ENCODE measurements at regions not wholly inside any gene's neighbourhood (a gene's known extent, or its start where the extent isn't known, plus 50 kb on each side); places are given as distances from the start of the nearest gene placed in this dataset.

DNA sequence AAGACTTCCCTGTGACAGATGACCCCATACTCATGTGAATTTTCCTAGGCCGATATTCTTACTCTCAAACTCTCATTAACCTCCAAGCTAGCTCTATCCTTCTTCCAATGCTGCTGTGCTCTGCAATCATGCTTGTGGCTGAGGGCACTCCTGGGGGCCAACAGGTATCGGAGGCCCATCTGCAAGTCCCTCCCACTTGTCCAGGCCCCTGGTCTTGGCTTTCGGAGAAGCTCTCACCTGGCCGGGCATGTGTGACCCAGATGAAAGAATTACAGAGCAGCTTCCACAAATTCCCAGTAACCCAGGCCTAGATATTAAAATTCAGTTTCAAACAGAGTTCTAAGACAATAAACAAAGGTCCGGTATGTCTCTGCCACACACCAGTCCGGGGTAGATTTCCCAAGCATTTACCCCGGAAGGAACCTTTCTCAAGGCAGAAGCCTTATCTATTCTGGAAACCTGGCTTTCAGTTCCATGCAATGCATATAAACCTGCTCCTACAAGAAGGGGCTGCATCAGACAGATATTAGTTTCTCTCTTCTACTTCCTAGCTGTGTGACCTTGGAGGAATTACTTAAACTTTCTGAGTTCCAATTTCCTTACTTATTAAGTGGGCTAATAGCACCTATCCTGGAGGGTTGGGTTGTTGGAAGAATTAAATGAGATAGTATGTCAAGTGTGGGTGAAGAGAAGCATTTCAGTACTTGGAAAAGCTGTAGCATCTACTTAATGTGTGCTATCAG, 270.8 kb downstream of the PTTG2 start:
- no peak for DNase-seq (ENCODE audit: low spot score)

- DNase-seq (ENCODE audit: low spot score): no peak
These were observed 271.4 kb downstream of the PTTG2 start for GRCh38 chr4:38231626-38232025.

DNA sequence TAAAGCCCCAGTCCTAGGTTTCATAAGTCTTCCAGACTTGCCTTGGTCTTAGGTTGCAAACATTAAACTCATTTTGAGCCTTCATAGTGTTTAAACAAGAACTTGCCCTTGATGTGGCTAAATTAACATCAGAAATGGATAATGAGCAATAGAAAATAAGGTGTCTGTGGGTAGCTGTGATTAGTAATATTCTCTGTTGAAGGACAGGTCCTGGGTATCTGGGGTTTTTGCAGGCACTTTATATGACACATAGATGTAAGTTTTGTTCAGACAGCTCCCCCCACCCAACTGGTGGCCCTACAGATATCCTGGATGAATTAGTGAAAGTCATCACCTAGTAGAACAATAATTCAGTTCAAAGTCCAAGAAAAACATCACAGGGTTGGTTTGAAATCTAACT, 272.5 kb downstream of the PTTG2 start:
- DNase-seq (ENCODE audit: low spot score): no peak

DNA sequence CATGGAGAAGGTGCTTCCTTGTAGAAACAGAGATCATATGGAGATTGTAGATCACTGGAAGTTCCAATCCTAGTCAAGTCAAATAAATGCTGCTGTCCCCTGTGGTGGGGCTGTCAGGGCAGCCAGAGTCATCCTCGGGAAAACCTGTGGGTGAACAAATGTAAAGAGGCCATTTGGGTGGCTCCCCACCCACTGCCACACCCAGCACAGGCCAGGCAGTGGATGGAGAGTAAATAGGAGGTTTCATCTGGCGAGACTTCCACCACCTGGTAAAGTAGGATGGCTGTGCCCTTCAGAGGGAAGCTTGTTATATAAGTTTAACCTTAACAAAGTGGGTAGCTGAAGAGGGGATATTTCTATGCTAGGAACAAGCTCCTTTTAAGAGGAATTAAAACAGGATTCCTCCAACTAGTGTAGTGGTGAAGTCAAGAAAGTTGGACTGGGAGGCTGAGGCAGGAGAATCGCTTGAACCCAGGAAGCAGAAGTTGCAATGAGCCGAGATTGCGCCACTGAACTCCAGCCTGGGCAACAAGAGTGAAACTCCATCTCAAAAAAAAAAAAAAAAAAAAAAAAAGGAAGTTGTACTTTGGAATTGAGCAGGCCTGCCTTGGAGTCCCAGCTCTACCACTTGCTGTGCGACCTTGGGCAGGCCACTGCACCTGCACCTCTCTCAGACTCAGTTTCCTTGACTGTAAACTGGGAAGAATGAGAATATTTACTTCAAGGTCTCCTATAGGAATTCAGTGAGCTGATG, 273.7 kb downstream of the PTTG2 start:
- no peak for DNase-seq (ENCODE audit: low spot score)

DNA sequence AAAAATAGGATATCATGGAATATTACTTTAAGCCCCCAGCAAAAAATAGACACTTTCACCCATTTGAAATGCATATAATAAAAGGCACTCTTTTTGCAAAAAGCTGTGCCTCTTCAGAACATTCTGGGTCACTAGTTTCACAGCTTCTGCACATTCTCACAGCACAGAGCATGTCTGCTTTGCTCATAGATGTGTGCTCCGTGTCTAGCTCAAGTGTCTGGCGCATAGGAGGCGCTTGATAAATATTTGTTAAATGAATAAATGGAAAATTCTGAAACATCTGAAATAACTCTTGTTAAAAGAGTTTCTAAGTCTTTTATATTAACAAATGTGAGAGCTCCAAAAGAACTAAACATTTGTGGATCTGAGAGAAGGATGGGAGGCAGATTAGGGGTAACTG, 275.2 kb downstream of the PTTG2 start:
- no peak for DNase-seq (ENCODE audit: low spot score)

DNA sequence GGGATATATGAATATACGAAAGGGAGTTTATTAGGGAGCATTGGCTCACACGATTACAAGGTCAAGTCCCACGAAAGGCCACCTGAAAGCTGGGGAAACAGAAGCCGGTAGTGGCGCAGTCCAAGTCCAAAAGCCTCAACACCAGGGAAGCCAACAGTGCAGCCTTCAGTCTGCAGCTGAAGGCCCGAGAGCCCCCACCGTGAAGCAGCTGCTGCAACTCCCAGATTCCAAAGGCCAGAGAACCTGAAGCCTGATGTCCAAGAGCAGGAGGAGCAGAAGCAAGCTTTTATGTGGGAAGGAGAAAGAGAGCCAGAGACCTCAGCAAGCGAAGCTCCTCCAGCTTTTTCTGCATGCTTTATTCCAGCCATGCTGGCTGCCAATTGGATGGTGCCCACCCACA, 275.8 kb downstream of the PTTG2 start:
- no peak for DNase-seq (ENCODE audit: low spot score)

- no peak for DNase-seq (ENCODE audit: low spot score)
These were observed 276.3 kb downstream of the PTTG2 start for GRCh38 chr4:38236503-38236902.

- no peak for DNase-seq (ENCODE audit: low spot score)
These were observed 276.9 kb downstream of the PTTG2 start for GRCh38 chr4:38237139-38237538.

DNA sequence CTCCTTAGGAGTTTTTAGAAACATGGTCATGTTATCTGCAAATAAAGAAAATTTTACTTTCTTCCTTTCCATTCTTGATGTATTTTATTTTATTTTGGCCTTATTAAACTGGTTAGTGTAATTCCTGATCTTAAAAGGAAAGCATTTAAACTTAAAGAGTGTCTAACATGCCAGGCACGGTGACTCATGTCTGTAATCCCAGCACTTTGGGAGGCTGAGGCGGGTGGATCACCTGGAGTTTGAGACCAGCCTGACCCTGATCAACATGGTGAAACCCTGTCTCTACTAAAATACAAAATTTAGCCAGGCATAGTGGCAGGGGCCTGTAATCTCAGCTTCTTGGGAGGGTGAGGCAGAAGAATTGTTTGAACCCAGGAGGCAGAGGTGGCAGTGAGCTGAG, 281.3 kb downstream of the PTTG2 start:
- no peak for DNase-seq (ENCODE audit: low spot score)

GRCh38 chr4:38242101-38242500, 281.9 kb downstream of the PTTG2 start:
- no peak for DNase-seq (ENCODE audit: low spot score)

DNA sequence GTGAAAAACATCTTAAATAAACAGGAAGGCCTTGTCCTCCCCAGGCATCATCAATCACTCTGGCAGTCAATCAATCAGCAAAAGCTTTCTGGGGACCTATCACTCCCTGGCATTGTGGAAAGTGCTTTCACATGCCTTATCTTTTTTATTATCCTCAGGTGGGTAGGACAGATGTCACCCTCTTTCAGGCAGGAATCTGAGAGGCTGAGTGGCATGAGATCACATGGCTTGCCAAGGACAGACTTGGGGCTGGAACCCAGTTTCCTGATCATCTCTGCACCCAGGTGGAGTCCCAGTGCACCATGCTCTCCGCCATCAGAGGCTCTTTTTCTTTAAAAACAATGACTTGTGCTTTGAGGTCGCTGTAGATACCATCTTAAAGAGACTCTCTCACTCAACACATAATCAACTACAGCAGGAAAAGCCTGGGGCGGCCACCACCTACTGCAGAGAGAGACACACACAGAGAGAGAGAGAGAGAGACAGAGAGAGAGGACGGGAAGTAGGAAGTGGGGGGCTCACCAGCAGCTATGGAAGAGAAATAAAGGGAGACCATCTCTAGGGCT, 282.7 kb downstream of the PTTG2 start:
- no peak for DNase-seq (ENCODE audit: low spot score)

DNA sequence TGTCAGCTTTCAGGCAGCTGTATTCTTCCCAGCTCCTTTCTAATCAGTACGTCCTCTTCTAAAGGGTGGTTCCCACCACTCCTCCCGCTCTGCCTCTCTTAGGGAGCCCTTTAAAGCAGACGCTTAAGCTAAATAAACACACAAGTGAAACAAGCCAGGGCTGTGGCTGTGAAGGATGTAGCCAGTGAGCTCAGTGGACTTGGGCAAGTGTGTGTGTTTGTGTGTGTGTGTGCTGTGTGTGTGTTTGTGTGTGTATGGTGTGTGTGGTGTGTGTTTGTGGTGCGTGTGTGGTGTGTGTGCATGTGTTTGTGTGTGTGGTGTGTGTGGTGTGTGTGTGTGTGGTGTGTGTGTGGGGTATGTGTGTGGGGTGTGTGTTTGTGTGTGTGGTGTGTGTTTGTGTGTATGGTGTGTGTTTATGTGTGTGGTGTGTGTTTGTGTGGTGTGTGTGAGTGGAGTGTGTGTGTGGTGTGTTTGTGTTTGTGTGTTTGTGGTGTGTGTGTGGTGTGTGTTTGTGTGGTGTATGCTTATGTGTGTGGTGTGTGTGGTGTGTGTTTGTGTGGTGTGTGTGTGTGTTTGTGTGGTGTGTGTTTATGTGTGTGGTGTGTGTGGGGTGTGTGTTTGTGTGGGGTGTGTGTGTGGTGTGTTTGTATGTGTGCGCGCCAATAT, 283.3 kb downstream of the PTTG2 start:
- no peak for DNase-seq (ENCODE audit: low spot score)

DNA sequence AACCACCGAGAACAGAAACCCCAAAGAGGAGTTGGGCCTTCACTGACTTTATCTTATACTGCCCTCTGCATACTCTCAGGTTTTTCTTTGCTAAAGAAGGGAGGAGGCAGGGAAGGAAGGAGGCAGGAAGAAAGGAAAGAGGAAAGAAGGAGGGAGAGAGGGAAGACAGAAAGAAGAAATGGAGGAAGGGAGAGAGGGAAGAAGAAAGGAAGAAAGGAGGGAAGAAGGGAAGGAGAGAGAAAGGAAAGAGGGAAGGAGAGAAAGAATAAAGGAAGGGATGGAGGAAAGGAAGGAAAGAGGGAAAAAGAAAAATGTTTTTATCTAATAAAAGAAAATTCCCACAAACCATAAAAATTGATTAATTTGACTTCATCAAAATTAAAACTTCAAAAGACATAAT, 294.6 kb downstream of the PTTG2 start:
- DNase-seq (ENCODE audit: low spot score): no peak

GRCh38 chr4:38255572-38255971, 295.4 kb downstream of the PTTG2 start:
- DNase-seq (ENCODE audit: low spot score): no peak

DNA sequence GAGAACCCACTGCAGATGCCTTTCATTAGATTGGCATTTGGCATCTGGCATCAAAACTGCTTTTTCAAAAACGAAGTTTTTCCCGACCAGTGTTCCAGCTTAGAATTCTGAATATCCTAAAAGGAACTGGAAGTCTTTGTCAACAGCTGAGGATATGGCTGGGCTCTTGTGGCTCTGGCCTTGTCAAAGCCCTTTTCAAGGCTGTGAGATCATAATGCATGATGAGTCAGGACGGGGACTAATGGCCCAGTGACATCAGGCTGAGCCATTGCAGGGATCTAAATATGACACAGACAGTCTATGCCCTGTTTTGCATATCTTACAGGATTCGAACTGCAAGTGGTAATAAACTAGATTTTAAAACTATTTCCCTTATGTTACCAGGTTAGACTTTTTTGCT, 306.4 kb downstream of the PTTG2 start:
- DNase-seq (ENCODE audit: low spot score): no peak

GRCh38 chr4:38268108-38268820, 308.1 kb downstream of the PTTG2 start:
- no peak for DNase-seq (ENCODE audit: low spot score)

DNA sequence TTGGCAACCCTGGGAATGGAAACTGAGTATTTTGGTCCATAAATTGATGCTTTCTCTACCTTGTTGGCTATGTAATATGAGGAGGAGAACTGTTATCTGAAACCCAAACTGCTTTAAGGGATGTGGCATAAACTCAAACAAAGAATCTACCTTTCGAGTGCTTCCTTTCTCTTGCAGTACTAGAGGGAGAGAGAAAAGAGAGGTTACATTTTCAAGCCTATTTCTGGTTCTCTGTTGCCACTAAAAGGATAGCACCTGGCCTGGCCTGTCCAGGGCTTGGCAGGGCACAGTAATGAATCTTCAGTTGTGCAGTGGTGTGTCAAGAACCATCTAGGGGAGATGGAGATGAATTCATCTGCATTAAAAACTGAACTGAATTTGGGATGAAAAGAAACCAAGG, 308.6 kb downstream of the PTTG2 start:
- DNase-seq (ENCODE audit: low spot score): no peak

- DNase-seq (ENCODE audit: low spot score): no peak
These were observed 313.2 kb downstream of the PTTG2 start for GRCh38 chr4:38273407-38273806.

- DNase-seq (ENCODE audit: low spot score): no peak
These were observed 315.3 kb downstream of the PTTG2 start for GRCh38 chr4:38275331-38276100.

DNA sequence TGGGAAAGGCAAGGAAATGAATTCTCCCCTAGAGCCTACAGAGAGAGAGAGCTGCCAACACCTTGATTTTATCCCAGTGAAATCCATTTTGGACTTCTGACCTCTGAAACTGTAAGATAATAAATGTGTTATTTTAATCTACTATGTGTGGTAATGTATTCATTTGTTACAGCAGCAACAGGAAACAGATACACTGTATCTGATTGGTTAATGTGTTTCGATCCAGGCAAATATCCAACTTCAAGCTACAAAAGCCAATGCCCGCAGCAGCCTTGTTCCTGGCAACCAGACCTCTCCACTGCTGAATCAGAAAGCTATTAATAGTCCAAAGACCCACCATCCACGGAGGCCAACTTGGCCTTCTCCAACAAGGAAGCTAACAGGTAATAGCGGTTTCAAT, 318.1 kb downstream of the PTTG2 start:
- DNase-seq (ENCODE audit: low spot score): no peak

- DNase-seq (ENCODE audit: low spot score): no peak
These were observed 318.9 kb downstream of the PTTG2 start for GRCh38 chr4:38279077-38279476.

All from hematopoietic multipotent progenitor cell treated with erythropoietin and hydrocortisone succinate and interleukin-3 and kit ligand, for 15 days (in vitro differentiated cells).